GM12872 (cell line): ENCODE measurements at regions not wholly inside any gene's neighbourhood (a gene's known extent, or its start where the extent isn't known, plus 50 kb on each side); places are given as distances from the start of the nearest gene placed in this dataset.

Source experiments
- TF ChIP-seq, protein P1 (sequence below): IDR thresholded peaks from 3 replicates; pipeline ENCODE4 v1.5.1; 2011; ENCODE audit warnings: low read depth, mild to moderate bottlenecking, low read length, moderate library complexity; ENCODE audit not compliant: insufficient read depth

DNA sequence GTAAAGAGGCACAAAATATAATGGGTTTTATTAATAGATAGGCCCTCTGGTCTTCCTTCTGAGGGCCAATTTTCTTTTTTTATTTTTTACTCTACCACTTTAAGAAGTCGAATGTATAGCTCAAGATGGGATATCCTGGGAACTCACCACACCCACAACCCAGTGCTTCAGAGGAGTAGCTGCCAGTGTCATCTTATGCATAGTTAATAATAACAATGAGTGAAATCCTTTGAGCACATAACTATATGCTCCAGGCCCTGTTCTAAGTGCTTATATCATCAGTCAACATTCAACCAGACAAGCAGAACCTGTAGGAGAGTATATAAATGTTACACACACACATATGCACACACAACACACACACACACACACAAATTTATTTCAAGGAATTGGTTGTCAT is 150.3 kb upstream of the ACTBL2 start:
- TF ChIP-seq, protein P1, sequence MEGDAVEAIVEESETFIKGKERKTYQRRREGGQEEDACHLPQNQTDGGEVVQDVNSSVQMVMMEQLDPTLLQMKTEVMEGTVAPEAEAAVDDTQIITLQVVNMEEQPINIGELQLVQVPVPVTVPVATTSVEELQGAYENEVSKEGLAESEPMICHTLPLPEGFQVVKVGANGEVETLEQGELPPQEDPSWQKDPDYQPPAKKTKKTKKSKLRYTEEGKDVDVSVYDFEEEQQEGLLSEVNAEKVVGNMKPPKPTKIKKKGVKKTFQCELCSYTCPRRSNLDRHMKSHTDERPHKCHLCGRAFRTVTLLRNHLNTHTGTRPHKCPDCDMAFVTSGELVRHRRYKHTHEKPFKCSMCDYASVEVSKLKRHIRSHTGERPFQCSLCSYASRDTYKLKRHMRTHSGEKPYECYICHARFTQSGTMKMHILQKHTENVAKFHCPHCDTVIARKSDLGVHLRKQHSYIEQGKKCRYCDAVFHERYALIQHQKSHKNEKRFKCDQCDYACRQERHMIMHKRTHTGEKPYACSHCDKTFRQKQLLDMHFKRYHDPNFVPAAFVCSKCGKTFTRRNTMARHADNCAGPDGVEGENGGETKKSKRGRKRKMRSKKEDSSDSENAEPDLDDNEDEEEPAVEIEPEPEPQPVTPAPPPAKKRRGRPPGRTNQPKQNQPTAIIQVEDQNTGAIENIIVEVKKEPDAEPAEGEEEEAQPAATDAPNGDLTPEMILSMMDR = no peak

DNA sequence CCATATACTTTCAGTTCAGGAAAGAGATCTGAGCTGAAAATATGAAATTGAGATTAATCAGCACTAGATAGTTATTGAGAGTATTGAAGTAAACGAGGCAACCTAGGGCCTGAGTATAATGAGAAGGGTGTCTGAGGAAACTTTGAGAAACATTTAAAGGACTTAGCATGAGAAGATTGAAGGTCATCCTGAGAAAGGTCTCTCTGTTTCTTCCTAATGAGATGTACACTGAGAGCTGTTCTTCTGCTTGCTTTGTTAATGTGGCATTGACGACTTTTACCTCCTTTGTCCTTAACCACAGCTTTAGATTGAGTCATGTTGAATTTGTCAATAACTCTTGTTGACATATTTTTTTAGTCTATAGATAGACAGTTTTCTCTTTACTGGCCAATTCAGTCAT is 145.1 kb upstream of the ACTBL2 start:
- TF ChIP-seq, protein P1 = no peak

DNA sequence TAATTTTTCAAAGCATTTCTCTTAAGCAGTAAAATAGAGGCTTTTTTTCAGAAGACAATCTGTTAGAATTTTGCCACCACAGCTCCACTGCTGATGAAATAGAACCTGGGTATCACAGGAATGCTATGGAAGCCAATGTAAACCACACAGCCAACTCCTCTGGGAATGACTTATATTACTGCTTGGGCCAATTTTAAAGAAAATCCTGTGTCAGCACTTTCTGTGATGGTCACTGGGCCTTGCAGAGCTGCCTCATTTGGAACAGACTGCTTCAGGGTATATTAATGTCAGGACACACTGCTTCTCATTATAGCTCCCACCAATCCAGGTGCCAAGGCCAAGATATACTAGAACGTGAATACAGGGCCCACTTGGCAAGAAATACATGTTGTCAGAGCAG is 144.1 kb upstream of the ACTBL2 start:
- TF ChIP-seq, protein P1 = no peak

DNA sequence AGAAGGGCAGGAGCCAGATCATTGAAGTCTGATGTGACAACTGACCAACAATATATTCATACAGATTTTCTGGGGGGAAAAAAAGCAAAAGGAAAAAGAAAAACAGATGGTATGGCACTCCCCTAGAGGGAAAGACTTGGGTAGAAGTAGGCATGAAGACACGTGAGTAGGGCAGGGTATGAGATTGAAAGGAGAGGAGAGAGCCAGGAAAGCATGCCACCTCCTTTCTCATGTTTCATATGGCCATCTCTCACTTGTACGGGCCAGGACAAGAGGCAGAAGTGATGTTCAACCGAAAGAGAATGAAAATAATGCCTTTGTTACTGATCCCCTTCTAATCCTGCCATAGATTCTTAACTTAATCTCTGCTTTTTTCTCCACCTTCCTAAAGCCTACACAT is 139.0 kb upstream of the ACTBL2 start:
- TF ChIP-seq, protein P1 = no peak

DNA sequence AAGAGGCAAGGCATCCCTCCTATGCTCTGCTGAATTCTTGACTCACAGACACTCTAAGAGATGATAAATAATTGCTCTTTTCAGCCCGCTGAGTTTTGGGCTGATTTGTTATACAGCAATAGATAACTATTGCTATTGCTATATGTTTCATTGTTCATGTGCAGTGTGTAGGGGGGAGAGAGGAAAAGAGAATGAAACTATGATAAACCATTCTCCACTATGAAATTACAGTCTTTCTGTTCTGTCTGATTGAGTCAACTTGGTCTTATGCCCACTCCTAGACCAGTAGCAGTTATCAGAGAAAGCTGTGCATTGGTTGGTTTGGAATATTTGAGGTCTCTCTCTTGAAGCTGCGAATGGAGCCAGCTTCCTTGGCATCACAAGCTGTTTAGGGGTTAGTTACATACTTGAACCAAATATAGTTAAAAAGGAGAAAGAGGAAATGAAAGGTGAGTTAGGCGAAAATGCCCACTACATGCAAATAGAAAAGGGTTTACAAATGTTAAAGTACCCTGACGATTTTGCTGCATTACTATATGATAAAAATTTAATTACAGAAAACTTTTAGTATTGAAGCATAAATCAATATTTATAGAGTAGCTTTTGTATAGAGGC is 136.3 kb upstream of the ACTBL2 start:
- TF ChIP-seq, protein P1 = no peak

DNA sequence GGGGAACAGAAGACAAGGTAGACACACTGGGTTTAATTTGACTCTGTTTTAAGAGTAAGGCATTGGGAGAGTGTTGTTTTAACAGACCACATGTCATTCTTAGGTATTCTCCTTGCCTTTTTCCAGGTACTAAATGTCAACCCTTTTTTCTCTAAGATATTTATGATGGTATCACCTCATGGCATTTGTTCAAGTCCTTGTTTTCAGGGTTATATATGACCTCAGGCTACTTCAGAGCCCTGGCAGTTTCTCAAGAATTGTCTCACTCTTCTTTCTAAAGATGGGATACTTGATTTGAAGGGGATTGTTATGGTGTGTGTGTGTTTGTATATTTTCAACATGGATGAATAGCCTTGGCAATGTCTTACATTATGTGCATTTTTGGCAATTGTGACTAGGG is 131.1 kb upstream of the ACTBL2 start:
- TF ChIP-seq, protein P1 = no peak

DNA sequence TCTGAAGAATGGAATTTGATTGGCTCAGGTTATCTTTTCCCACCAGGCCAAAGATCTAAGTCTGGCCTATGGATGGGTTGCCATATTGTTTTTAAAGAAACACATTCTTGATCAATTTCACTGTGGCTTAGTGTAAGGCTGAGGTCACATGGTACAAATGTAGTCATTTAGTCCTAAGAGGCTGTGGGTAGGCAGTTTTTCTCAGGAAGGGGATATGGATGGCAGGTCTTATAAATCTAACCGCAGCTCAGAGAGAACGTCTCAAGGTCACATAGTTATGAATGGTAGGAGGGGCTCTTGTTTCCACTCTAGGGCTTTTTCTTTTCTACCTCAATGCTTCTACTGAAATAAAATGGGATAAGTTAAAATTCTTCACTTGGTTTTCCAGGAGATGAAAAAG is 128.6 kb upstream of the ACTBL2 start:
- TF ChIP-seq, protein P1 = no peak
